HUES6 (cell line): ENCODE measurements at regions not wholly inside any gene's neighbourhood (a gene's known extent, or its start where the extent isn't known, plus 50 kb on each side); places are given as distances from the start of the nearest gene placed in this dataset.

Source experiments
- H3K27ac ChIP-seq: 2 replicates; pipeline ENCODE4 v1.7.0; 2013; ENCODE audit warnings: low read depth, mild to moderate bottlenecking, low read length, inconsistent platforms
- H3K27me3 ChIP-seq: 2 replicates; pipeline ENCODE4 v1.6.1; 2013; ENCODE audit warnings: low read length; ENCODE audit not compliant: control insufficient read depth, insufficient read depth
- H3K36me3 ChIP-seq: 2 replicates; pipeline ENCODE4 v1.6.1; 2013; ENCODE audit warnings: low read length; ENCODE audit not compliant: control insufficient read depth, insufficient read depth
- H3K4me1 ChIP-seq: 2 replicates; pipeline ENCODE4 v1.6.1; 2013; ENCODE audit warnings: low read length; ENCODE audit not compliant: control insufficient read depth, insufficient read depth
- H3K4me3 ChIP-seq: 2 replicates; pipeline ENCODE4 v1.5.1; 2013; ENCODE audit warnings: low read depth, low read length
- H3K9ac ChIP-seq: one replicate; pipeline ENCODE4 v1.6.1; 2013; ENCODE audit warnings: mild to moderate bottlenecking, low read length
- H3K9me3 ChIP-seq: 2 replicates; pipeline ENCODE4 v1.6.1; 2013; ENCODE audit warnings: low read depth, low read length; ENCODE audit not compliant: control insufficient read depth, insufficient read depth

DNA sequence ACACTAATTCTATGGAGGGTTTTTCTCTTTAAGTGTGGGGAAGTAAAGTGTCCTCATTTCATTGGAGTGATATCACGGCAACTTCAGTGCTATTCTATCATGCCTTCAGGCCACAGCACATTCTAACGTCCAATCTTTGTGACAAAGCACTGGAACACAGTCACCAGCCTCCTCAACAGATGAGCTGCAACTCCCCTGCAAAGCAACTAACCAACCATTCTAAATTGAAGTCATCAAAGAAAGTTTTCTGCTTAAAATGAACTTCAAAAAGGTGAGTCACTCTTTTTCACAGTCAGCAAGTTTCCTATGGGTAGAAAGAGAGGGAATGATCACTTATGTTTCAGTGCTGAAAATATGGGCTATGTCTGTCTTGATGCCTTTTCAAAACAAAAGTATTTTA, 190.8 kb downstream of the ELAVL2 start:
- no peaks in the 10 kb centered on the region for H3K27me3 ChIP-seq
- no peaks in the 10 kb centered on the region for H3K4me1 ChIP-seq
- no peaks in the 10 kb centered on the region for H3K9me3 ChIP-seq
- H3K9ac ChIP-seq = no peak overlapping the region
- no peaks in the 10 kb centered on the region; the same call in 1 of the 2 replicates for H3K36me3 ChIP-seq
- no peak overlapping the region for H3K27ac ChIP-seq
- H3K4me3 ChIP-seq = no peak overlapping the region

- H3K27me3 ChIP-seq = no peaks in the 10 kb centered on the region
- H3K4me1 ChIP-seq = no peaks in the 10 kb centered on the region
- no peak overlapping the region for H3K4me3 ChIP-seq
- H3K36me3 ChIP-seq = no peaks in the 10 kb centered on the region; the same call in 1 of the 2 replicates
- no peak overlapping the region for H3K27ac ChIP-seq
- H3K9me3 ChIP-seq = no peaks in the 10 kb centered on the region
- H3K9ac ChIP-seq = no peak overlapping the region
Observed at GRCh38 chr9:23636199-23636598, 189.8 kb downstream of the ELAVL2 start.

DNA sequence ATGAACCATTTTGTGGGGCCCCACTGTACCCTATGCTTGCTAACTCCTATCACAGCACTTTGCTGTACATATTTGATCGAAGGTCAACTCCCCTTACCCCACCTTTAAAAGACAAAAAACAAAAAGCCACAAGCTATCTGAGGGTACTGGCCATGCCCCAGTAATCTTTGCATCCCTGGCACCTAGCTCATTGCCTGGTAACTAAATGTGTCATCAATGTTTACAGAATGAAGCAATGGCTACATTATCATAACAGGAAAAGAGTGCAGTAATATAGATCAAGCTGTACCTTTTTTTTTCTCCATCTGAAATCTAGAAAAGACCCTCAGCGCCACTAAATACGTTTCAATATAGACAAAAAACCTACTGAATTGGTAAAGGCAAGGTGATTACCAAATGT, 188.0 kb downstream of the ELAVL2 start:
- no peaks in the 10 kb centered on the region for H3K27me3 ChIP-seq

GRCh38 chr9:23638837-23639426, 187.1 kb downstream of the ELAVL2 start:
- no peaks in the 10 kb centered on the region; the same call in 1 of the 2 replicates for H3K36me3 ChIP-seq
- no peak overlapping the region for H3K27ac ChIP-seq
- no peaks in the 10 kb centered on the region for H3K4me1 ChIP-seq
- H3K9me3 ChIP-seq = no peaks in the 10 kb centered on the region
- H3K4me3 ChIP-seq = no peak overlapping the region
- H3K27me3 ChIP-seq = no peaks in the 10 kb centered on the region
- no peak overlapping the region for H3K9ac ChIP-seq

More for the DNA sequence above, 188.0 kb downstream of the ELAVL2 start:
- Histone ChIP-seq H3K4me1 (no peaks in the 10 kb centered on the region), H3K27ac (no peak overlapping the region), H3K36me3 (no peaks in the 10 kb centered on the region; the same call in 1 of the 2 replicates), H3K9ac (no peak overlapping the region), H3K4me3 (no peak overlapping the region), H3K9me3 (no peaks in the 10 kb centered on the region)
